Suprapubic skin (tissue), 4 donors: ENCODE measurements at regions not wholly inside any gene's neighbourhood (a gene's known extent, or its start where the extent isn't known, plus 50 kb on each side); places are given as distances from the start of the nearest gene placed in this dataset.

ENCODE experiments used
- DNase-seq, 2 donors: peaks; one replicate each; pipeline ENCODE4 v3.0.0-alpha.2; 2019; ENCODE audit warnings: low spot score in 2 of 2
- H3K27ac ChIP-seq: fragments of 200-600 bp; sonication (generic); one replicate; pipeline ENCODE4 v1.5.1; 2019
- H3K27me3 ChIP-seq: fragments of 200-600 bp; sonication (generic); one replicate; pipeline ENCODE4 v1.5.1; 2019
- H3K36me3 ChIP-seq: fragments of 200-600 bp; sonication (generic); one replicate; pipeline ENCODE4 v1.5.1; 2019
- H3K4me1 ChIP-seq: fragments of 200-600 bp; sonication (generic); one replicate; pipeline ENCODE4 v1.5.1; 2019
- H3K4me3 ChIP-seq: fragments of 200-600 bp; sonication (generic); one replicate; pipeline ENCODE4 v1.5.1; 2019; ENCODE audit warnings: mild to moderate bottlenecking
- H3K9me3 ChIP-seq: fragments of 200-600 bp; sonication (generic); one replicate; pipeline ENCODE4 v1.5.1; 2019
- EP300 ChIP-seq: sonication (generic); formaldehyde crosslinking; IDR thresholded peaks from one replicate; pipeline ENCODE4 v1.6.1; 2017; ENCODE audit warnings: antibody characterized with exemption
- POLR2A ChIP-seq, 2 donors: fragments of 450-650 bp; IDR thresholded peaks; one replicate each; pipeline ENCODE4 v1.6.1; 2017; ENCODE audit warnings: antibody characterized with exemption in 2 of 2, mild to moderate bottlenecking in 2 of 2, moderate library complexity in 2 of 2
- POLR2AphosphoS5 ChIP-seq, 3 donors: sonication (generic); formaldehyde crosslinking; IDR thresholded peaks; one replicate each; pipeline ENCODE4 v1.6.1; 2017; ENCODE audit warnings: antibody characterized with exemption in 3 of 3
- WGBS: methylation state at CpG from one replicate; pipeline ENCODE4 v1.1.5; 2018; 5-methylcytosine and 5-hydroxymethylcytosine counted together
- TF ChIP-seq, protein P1 (sequence below), 2 donors: fragments of 200-600 bp in 1 of 2; fragments of 450-650 bp in 1 of 2; sonication (generic) in 1 of 2; IDR thresholded peaks; one replicate each; pipeline ENCODE4 v1.5.1; 2016 to 2019; ENCODE audit warnings: antibody characterized with exemption in 2 of 2, mild to moderate bottlenecking in 1 of 2, moderate library complexity in 1 of 2

GRCh38 chr11:98559961-98560360, 460.8 kb upstream of the CNTN5 start:
- TF ChIP-seq EP300 (no peak), POLR2A (IDR thresholded peaks at IDR 0.05) (no peak), POLR2AphosphoS5 (IDR thresholded peaks at IDR 0.05) (no peak)
- TF ChIP-seq, protein P1, sequence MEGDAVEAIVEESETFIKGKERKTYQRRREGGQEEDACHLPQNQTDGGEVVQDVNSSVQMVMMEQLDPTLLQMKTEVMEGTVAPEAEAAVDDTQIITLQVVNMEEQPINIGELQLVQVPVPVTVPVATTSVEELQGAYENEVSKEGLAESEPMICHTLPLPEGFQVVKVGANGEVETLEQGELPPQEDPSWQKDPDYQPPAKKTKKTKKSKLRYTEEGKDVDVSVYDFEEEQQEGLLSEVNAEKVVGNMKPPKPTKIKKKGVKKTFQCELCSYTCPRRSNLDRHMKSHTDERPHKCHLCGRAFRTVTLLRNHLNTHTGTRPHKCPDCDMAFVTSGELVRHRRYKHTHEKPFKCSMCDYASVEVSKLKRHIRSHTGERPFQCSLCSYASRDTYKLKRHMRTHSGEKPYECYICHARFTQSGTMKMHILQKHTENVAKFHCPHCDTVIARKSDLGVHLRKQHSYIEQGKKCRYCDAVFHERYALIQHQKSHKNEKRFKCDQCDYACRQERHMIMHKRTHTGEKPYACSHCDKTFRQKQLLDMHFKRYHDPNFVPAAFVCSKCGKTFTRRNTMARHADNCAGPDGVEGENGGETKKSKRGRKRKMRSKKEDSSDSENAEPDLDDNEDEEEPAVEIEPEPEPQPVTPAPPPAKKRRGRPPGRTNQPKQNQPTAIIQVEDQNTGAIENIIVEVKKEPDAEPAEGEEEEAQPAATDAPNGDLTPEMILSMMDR (IDR thresholded peaks at IDR 0.05), result no peak
- no peak overlapping the region for H3K4me3 ChIP-seq
- H3K36me3 ChIP-seq, result no peaks in the 10 kb centered on the region
- no peaks in the 10 kb centered on the region for H3K4me1 ChIP-seq
- no peak overlapping the region for H3K27ac ChIP-seq
- no peak for DNase-seq
- no peaks in the 10 kb centered on the region for H3K27me3 ChIP-seq
- H3K9me3 ChIP-seq, result no peaks in the 10 kb centered on the region

- WGBS, result 55% methylated on average over 4 of the region's 4 CpGs
- no peaks in the 10 kb centered on the region for H3K36me3 ChIP-seq
Measured at GRCh38 chr11:98561252-98561651, 459.5 kb upstream of the CNTN5 start.

DNA sequence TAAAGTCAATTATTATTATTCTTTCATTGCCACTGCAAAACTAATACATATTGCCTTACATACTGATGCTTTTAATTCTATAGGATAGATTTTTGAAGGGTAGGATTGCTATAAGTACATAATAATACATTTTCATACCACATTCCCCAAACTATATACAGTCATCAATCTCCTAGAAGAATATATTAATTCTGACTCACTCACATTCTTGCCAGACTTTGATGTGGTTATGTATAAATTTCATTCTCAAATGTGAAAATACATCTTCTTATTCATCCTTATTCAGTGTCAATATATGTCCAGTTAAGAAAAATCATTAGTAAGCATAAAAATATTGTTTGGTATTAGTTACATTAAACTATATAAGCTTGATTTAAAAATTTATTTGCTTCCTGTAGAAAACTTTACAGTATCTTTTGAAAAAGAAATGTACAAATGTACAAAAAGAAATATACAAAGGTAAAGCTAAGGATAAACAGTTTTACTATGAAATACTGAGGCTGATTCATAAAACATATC, 458.8 kb upstream of the CNTN5 start:
- no peaks in the 10 kb centered on the region for H3K27me3 ChIP-seq
- DNase-seq, result no peak
- no peaks in the 10 kb centered on the region for H3K36me3 ChIP-seq
- no peaks in the 10 kb centered on the region for H3K9me3 ChIP-seq
- no peak overlapping the region for H3K27ac ChIP-seq
- no peak overlapping the region for H3K4me3 ChIP-seq
- TF ChIP-seq, protein P1 (IDR thresholded peaks at IDR 0.05), result no peak
- no peak for TF ChIP-seq POLR2A (IDR thresholded peaks at IDR 0.05)
- no peak for TF ChIP-seq EP300
- no peak for TF ChIP-seq POLR2AphosphoS5 (IDR thresholded peaks at IDR 0.05)
- H3K4me1 ChIP-seq, result no peaks in the 10 kb centered on the region

More at GRCh38 chr11:98561252-98561651, 459.5 kb upstream of the CNTN5 start:
- TF ChIP-seq EP300 (no peak), POLR2A (IDR thresholded peaks at IDR 0.05) (no peak), POLR2AphosphoS5 (IDR thresholded peaks at IDR 0.05) (no peak)
- TF ChIP-seq, protein P1 (IDR thresholded peaks at IDR 0.05), result no peak
- no peaks in the 10 kb centered on the region for H3K27me3 ChIP-seq
- H3K9me3 ChIP-seq, result no peaks in the 10 kb centered on the region
- H3K27ac ChIP-seq, result no peak overlapping the region
- H3K4me3 ChIP-seq, result no peak overlapping the region
- no peaks in the 10 kb centered on the region for H3K4me1 ChIP-seq
- DNase-seq, result no peak

DNA sequence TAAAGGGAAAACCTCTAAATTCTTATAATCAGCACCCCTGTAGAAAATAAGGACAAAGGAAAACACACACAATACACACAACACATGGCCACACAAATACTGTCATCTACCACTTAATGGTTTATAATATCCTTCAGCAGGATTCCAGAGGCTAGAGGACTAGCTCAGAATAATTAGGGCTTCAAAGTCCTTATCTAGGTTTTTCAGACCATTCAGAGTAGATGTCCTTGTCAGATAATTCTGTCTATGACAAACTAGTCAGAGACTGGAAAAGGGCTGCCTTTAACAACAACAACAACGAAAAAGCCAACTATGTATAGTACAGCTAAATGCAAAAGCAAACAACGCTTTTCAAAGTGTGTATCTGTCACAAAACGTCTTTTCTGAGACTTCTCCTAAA, 456.5 kb upstream of the CNTN5 start:
- TF ChIP-seq POLR2AphosphoS5 (IDR thresholded peaks at IDR 0.05), result no peak
- TF ChIP-seq, protein P1 (IDR thresholded peaks at IDR 0.05), result no peak
- TF ChIP-seq POLR2A (IDR thresholded peaks at IDR 0.05), result no peak
- no peak for TF ChIP-seq EP300
- H3K4me1 ChIP-seq, result no peaks in the 10 kb centered on the region
- H3K9me3 ChIP-seq, result no peaks in the 10 kb centered on the region
- H3K27me3 ChIP-seq, result no peaks in the 10 kb centered on the region
- DNase-seq, result no peak
- H3K27ac ChIP-seq, result no peak overlapping the region
- no peaks in the 10 kb centered on the region for H3K36me3 ChIP-seq
- WGBS, result 65% methylated on average over 3 of the region's 3 CpGs
- H3K4me3 ChIP-seq, result no peak overlapping the region

- Histone ChIP-seq H3K27ac (no peak overlapping the region), H3K4me1 (no peaks in the 10 kb centered on the region), H3K36me3 (no peaks in the 10 kb centered on the region), H3K9me3 (no peaks in the 10 kb centered on the region), H3K4me3 (no peak overlapping the region), H3K27me3 (no peaks in the 10 kb centered on the region)
- TF ChIP-seq POLR2AphosphoS5 (IDR thresholded peaks at IDR 0.05) (no peak), POLR2A (IDR thresholded peaks at IDR 0.05) (no peak), EP300 (no peak)
- TF ChIP-seq, protein P1 (IDR thresholded peaks at IDR 0.05), result no peak
- 88% methylated on average over 4 of the region's 4 CpGs for WGBS
- DNase-seq, result no peak
Measured at GRCh38 chr11:98564881-98565280, 455.9 kb upstream of the CNTN5 start.
